ENCODE measurements at regions not wholly inside any gene's neighbourhood (a gene's known extent, or its start where the extent isn't known, plus 50 kb on each side); places are given as distances from the start of the nearest gene placed in this dataset.

GRCh38 chr3:178058629-178059028 is 477.6 kb upstream of the KCNMB2 start (continued):
- no peak for TF ChIP-seq TCF4 (CRISPR knock-in tag; IDR thresholded peaks at IDR 0.05; ENCODE audit: borderline replicate concordance)

DNA sequence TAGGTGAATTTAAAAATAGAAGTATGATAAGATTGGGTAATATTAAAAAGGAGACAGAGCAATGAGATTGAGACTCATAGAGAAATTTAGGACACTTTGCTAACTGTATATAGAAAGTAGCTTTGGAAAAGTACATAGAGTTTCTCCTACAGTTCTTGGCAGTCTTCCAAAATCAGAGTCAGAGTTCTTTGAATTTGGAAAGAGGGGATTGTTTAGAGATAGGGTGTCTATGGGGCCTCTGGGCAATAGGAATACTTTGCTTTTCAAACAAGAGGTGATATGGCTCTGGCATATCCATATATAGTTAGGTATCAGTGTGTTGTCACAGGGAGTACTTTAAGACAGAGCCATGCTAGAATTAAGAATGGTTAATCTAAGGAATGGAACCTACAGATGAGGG is 477.1 kb upstream of the KCNMB2 start:
- no peak for ATAC-seq
- TF ChIP-seq ARNTL (CRISPR knock-in tag; IDR thresholded peaks at IDR 0.05; ENCODE audit: borderline replicate concordance, low read depth) = no peak
- TF ChIP-seq ESRRG (CRISPR knock-in tag; IDR thresholded peaks at IDR 0.05) = no peak
- TF ChIP-seq, protein P1, sequence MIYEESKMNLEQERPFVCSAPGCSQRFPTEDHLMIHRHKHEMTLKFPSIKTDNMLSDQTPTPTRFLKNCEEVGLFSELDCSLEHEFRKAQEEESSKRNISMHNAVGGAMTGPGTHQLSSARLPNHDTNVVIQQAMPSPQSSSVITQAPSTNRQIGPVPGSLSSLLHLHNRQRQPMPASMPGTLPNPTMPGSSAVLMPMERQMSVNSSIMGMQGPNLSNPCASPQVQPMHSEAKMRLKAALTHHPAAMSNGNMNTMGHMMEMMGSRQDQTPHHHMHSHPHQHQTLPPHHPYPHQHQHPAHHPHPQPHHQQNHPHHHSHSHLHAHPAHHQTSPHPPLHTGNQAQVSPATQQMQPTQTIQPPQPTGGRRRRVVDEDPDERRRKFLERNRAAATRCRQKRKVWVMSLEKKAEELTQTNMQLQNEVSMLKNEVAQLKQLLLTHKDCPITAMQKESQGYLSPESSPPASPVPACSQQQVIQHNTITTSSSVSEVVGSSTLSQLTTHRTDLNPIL (CRISPR knock-in tag; IDR thresholded peaks at IDR 0.05; ENCODE audit: low read depth) = no peak
- no peak for TF ChIP-seq ISL1 (CRISPR knock-in tag; IDR thresholded peaks at IDR 0.05)
- TF ChIP-seq SNAI2 (CRISPR knock-in tag; IDR thresholded peaks at IDR 0.05) = no peak
- TF ChIP-seq RARB (CRISPR knock-in tag; IDR thresholded peaks at IDR 0.05) = no peak
- TF ChIP-seq PPARA (CRISPR knock-in tag; IDR thresholded peaks at IDR 0.05; ENCODE audit: borderline replicate concordance) = no peak
- TF ChIP-seq TOX (CRISPR knock-in tag; IDR thresholded peaks at IDR 0.05; ENCODE audit: borderline replicate concordance) = no peak
- no peak for TF ChIP-seq ZC3H10 (CRISPR knock-in tag; IDR thresholded peaks at IDR 0.05)
- no peak for TF ChIP-seq CSDC2 (CRISPR knock-in tag; IDR thresholded peaks at IDR 0.05)
- TF ChIP-seq ZFP30 (CRISPR knock-in tag; IDR thresholded peaks at IDR 0.05) = no peak
- TF ChIP-seq, protein P2, sequence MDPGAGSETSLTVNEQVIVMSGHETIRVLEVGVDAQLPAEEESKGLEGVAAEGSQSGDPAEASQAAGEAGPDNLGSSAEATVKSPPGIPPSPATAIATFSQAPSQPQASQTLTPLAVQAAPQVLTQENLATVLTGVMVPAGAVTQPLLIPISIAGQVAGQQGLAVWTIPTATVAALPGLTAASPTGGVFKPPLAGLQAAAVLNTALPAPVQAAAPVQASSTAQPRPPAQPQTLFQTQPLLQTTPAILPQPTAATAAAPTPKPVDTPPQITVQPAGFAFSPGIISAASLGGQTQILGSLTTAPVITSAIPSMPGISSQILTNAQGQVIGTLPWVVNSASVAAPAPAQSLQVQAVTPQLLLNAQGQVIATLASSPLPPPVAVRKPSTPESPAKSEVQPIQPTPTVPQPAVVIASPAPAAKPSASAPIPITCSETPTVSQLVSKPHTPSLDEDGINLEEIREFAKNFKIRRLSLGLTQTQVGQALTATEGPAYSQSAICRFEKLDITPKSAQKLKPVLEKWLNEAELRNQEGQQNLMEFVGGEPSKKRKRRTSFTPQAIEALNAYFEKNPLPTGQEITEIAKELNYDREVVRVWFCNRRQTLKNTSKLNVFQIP (CRISPR knock-in tag; IDR thresholded peaks at IDR 0.05; ENCODE audit: borderline replicate concordance, low read depth) = no peak
- no peak for TF ChIP-seq TCF4 (CRISPR knock-in tag; IDR thresholded peaks at IDR 0.05; ENCODE audit: borderline replicate concordance)

DNA sequence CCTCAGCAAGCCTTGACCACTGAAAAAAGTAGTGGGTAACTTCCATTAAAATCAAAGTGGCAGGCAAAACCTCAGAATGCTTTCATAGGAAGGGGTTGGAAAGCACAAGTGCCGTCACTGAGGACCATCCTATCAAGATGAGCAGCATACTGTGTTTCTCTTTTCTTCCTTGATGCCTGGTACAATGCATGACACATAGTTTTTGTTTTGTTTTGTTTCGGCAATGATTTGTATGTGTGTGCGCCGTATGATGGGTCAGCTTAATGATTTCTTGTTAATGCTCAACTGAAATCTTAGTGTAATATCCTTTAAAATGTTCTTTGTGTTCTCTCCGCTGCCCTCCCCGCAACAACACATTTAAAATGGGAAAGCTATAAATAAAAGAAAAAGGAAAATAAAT is 476.4 kb upstream of the KCNMB2 start:
- TF ChIP-seq CSDC2 (CRISPR knock-in tag; IDR thresholded peaks at IDR 0.05) = no peak
- TF ChIP-seq ARNTL (CRISPR knock-in tag; IDR thresholded peaks at IDR 0.05; ENCODE audit: borderline replicate concordance, low read depth) = no peak
- no peak for TF ChIP-seq OSR1 (CRISPR knock-in tag; IDR thresholded peaks at IDR 0.05)
- TF ChIP-seq TCF4 (CRISPR knock-in tag; IDR thresholded peaks at IDR 0.05; ENCODE audit: borderline replicate concordance) = no peak
- no peak for TF ChIP-seq ZFP3 (CRISPR knock-in tag; IDR thresholded peaks at IDR 0.05)
- no peak for TF ChIP-seq ZNF8 (CRISPR knock-in tag; IDR thresholded peaks at IDR 0.05)
- TF ChIP-seq PATZ1 (CRISPR knock-in tag; IDR thresholded peaks at IDR 0.05; ENCODE audit: borderline replicate concordance) = no peak
- TF ChIP-seq TSHZ2 (CRISPR knock-in tag; IDR thresholded peaks at IDR 0.05) = no peak
- TF ChIP-seq, protein P1 (CRISPR knock-in tag; IDR thresholded peaks at IDR 0.05; ENCODE audit: low read depth) = no peak
- TF ChIP-seq ESRRG (CRISPR knock-in tag; IDR thresholded peaks at IDR 0.05) = no peak
- no peak for TF ChIP-seq TOX (CRISPR knock-in tag; IDR thresholded peaks at IDR 0.05; ENCODE audit: borderline replicate concordance)
- no peak for TF ChIP-seq ZC3H10 (CRISPR knock-in tag; IDR thresholded peaks at IDR 0.05)
- no peak for TF ChIP-seq ISL1 (CRISPR knock-in tag; IDR thresholded peaks at IDR 0.05)
- ATAC-seq = no peak

DNA sequence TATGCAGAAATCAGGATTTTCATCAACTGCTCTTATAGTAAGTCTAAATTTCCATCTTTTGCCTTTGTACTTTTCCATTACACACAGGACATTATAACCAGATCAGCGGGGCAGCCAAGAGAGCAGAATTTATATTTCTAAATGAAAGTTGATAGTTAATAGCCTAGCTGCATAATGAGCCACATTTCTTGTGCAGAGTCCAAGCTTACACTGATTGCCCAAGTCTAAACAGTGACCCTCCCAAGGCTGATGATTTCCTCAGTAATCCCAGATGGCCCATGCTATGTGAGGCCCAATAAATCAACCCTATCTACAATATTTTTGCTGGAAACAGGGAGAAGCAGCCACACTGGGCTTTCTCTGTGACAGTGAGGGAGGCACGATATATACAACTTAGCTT is 475.8 kb upstream of the KCNMB2 start:
- TF ChIP-seq TOX (CRISPR knock-in tag; IDR thresholded peaks at IDR 0.05; ENCODE audit: borderline replicate concordance) = no peak
- TF ChIP-seq TSHZ2 (CRISPR knock-in tag; IDR thresholded peaks at IDR 0.05) = no peak
- no peak for TF ChIP-seq GLIS3 (CRISPR knock-in tag; IDR thresholded peaks at IDR 0.05)
- no peak for TF ChIP-seq ESRRG (CRISPR knock-in tag; IDR thresholded peaks at IDR 0.05)
- TF ChIP-seq ARNTL (CRISPR knock-in tag; IDR thresholded peaks at IDR 0.05; ENCODE audit: borderline replicate concordance, low read depth) = no peak
- TF ChIP-seq ZNF565 (CRISPR knock-in tag; conservative IDR thresholded peaks at IDR 0.05; ENCODE audit: low read depth) = no peak
- no peak for TF ChIP-seq CSDC2 (CRISPR knock-in tag; IDR thresholded peaks at IDR 0.05)
- TF ChIP-seq ISL1 (CRISPR knock-in tag; IDR thresholded peaks at IDR 0.05) = peak; percentile 32; the same call in 1 of the 2 replicates
- no peak for TF ChIP-seq ZC3H10 (CRISPR knock-in tag; IDR thresholded peaks at IDR 0.05)
- TF ChIP-seq ZFP3 (CRISPR knock-in tag; IDR thresholded peaks at IDR 0.05) = no peak
- TF ChIP-seq TCF4 (CRISPR knock-in tag; IDR thresholded peaks at IDR 0.05; ENCODE audit: borderline replicate concordance) = 0 out of 2 replicates have a peak, but pooled peaks have one; percentile 26
- TF ChIP-seq ZNF70 (CRISPR knock-in tag; IDR thresholded peaks at IDR 0.05) = no peak
- no peak for TF ChIP-seq RARB (CRISPR knock-in tag; IDR thresholded peaks at IDR 0.05)

More for the DNA sequence above, 475.8 kb upstream of the KCNMB2 start:
- ATAC-seq = no peak

Measured in SK-N-SH treated with all-trans-retinoic acid at 6 μM for 48 hours (cell line).